CD4-positive, alpha-beta T cell (primary cell): ENCODE measurements at regions not wholly inside any gene's neighbourhood (a gene's known extent, or its start where the extent isn't known, plus 50 kb on each side); places are given as distances from the start of the nearest gene placed in this dataset.
"Not testable (repeated sequence)": the region's sequence is repeated elsewhere in the genome, so short reads cannot be mapped to it uniquely, and the experiment has no call there.

ENCODE experiments used
- ATAC-seq: fragments of 200-7000 bp; cut with Tn5 transposase; one replicate; pipeline ENCODE4 v1.10.0; 2022; ENCODE audit warnings: mild to moderate bottlenecking; ENCODE audit not compliant: poor library complexity
- CTCF ChIA-PET: fragments of 350-600 bp; sonication (Branson Sonifier 250); formaldehyde crosslinking; loops from one replicate; lab custom pipeline; 2021; ENCODE audit warnings: antibody characterized with exemption, inconsistent platforms; lab: Charles Lee
- POLR2A ChIA-PET: fragments of 350-600 bp; sonication (Branson Sonifier 250); formaldehyde crosslinking; loops from one replicate; lab custom pipeline; 2021; ENCODE audit warnings: antibody characterized with exemption, inconsistent platforms; lab: Charles Lee
- DNase-seq, 14 experiments: peaks; one replicate each; pipeline ENCODE4 v3.0.0-alpha.2; 2013 to 2020; ENCODE audit warnings: mixed read lengths in 2 of 14
- H3K27ac ChIP-seq, 2 donors: one replicate each; pipeline versions ENCODE4 v1.5.1 to v1.7.0; 2013; ENCODE audit warnings: low read length in 2 of 2, low read depth in 1 of 2, mild to moderate bottlenecking in 1 of 2
- H3K27me3 ChIP-seq, 2 experiments: 1 replicate in 1 of 2; 2 replicates in 1 of 2; pipeline versions ENCODE4 v1.6.1 to v1.7.0; 2013; ENCODE audit warnings: low read length in 2 of 2, control low read depth in 1 of 2, mild to moderate bottlenecking in 1 of 2, moderate library complexity in 1 of 2; ENCODE audit not compliant: insufficient read depth in 2 of 2, control insufficient read depth in 1 of 2
- H3K36me3 ChIP-seq: one replicate; pipeline ENCODE4 v1.6.1; 2013; ENCODE audit warnings: low read length, control low read depth; ENCODE audit not compliant: insufficient read depth
- H3K4me1 ChIP-seq: one replicate; pipeline ENCODE4 v1.6.1; 2013; ENCODE audit warnings: low read length, control low read depth; ENCODE audit not compliant: insufficient read depth
- H3K4me3 ChIP-seq: one replicate; pipeline ENCODE4 v1.5.1; 2013; ENCODE audit warnings: mild to moderate bottlenecking, low read length, moderate library complexity
- H3K9me3 ChIP-seq, 2 experiments: 1 replicate in 1 of 2; 2 replicates in 1 of 2; pipeline versions ENCODE4 v1.6.1 to v1.7.0; 2013; ENCODE audit warnings: low read length in 2 of 2, mild to moderate bottlenecking in 2 of 2, control low read depth in 1 of 2, moderate library complexity in 1 of 2; ENCODE audit not compliant: control insufficient read depth in 1 of 2, insufficient read depth in 1 of 2
- H3K27ac Mint-ChIP-seq: one replicate; pipeline ENCODE4 v1.8.0; 2020; ENCODE audit warnings: mixed read lengths
- H3K27me3 Mint-ChIP-seq: one replicate; pipeline ENCODE4 v1.8.0; 2021; ENCODE audit warnings: mixed read lengths
- H3K36me3 Mint-ChIP-seq: one replicate; pipeline ENCODE4 v1.8.0; 2021; ENCODE audit warnings: low read depth, mixed read lengths
- H3K4me1 Mint-ChIP-seq: one replicate; pipeline ENCODE4 v1.8.0; 2021; ENCODE audit warnings: low read depth, mixed read lengths
- H3K4me3 Mint-ChIP-seq: one replicate; pipeline ENCODE4 v1.8.0; 2020; ENCODE audit warnings: mild to moderate bottlenecking, mixed read lengths
- H3K9me3 Mint-ChIP-seq: one replicate; pipeline ENCODE4 v1.8.0; 2020; ENCODE audit warnings: mixed read lengths
- CTCF ChIP-seq: fragments of 200-600 bp; IDR thresholded peaks from one replicate; pipeline ENCODE4 v1.8.0; 2022; ENCODE audit warnings: antibody characterized with exemption, mild to moderate bottlenecking
- intact Hi-C, 2 experiments: fragments of 100-400 bp; cut with DNase I in 1 of 2; cut with micrococcal nuclease in 1 of 2; formaldehyde crosslinking; loops; one replicate each; pipeline versions ENCODE4 v1.15.1 to v1.9.0; 2023 to 2025; cut with DNase I, micrococcal nuclease

- ATAC-seq (no peak), DNase-seq (no peak)
- CTCF ChIA-PET: no interaction called here
- no peak for TF ChIP-seq CTCF
- no peaks in the 10 kb centered on the region for H3K4me1 ChIP-seq
- Mint-ChIP-seq H3K27ac (no peak overlapping the region), H3K9me3 (peaks cover 6% of the 10 kb centered on the region), H3K36me3 (no peaks in the 10 kb centered on the region), H3K27me3 (no peaks in the 10 kb centered on the region), H3K4me3 (no peak overlapping the region), H3K4me1 (no peaks in the 10 kb centered on the region)
- no peak overlapping the region for H3K27ac ChIP-seq
- no peaks in the 10 kb centered on the region for H3K36me3 ChIP-seq
- POLR2A ChIA-PET: no interaction called here
- intact Hi-C loops: no loop called here
- H3K4me3 ChIP-seq: no peak overlapping the region
- H3K9me3 ChIP-seq: peaks cover 0 to 11% of the 10 kb centered on the region in 2 experiments
- no peaks in the 10 kb centered on the region for H3K27me3 ChIP-seq
These were observed 893.5 kb upstream of the NUDT12 start for GRCh38 chr5:104456122-104456521.

DNA sequence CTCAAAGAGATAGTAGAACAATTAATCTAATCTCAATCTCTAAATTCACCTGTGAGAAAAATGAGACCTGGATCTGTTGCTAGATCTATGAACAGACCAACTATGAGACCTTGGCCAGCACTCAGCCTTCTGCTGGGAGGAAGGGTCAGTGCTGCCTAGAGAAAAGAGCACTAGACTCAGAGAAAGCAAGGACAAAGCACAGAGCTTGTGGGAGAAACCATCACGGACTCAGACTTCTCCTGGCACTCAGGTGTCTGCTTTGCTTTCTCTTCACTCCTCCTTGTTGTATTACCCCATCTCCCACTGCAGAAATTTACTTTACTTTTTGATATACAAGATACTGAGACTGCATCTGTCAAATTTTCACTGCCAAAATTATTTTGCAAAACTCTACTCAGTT is 890.0 kb upstream of the NUDT12 start:
- Mint-ChIP-seq H3K27ac (no peak overlapping the region), H3K4me1 (no peaks in the 10 kb centered on the region), H3K9me3 (peaks cover 3% of the 10 kb centered on the region), H3K4me3 (no peak overlapping the region), H3K27me3 (no peaks in the 10 kb centered on the region), H3K36me3 (no peaks in the 10 kb centered on the region)
- ATAC-seq (no peak), DNase-seq (no peak)
- no peak for TF ChIP-seq CTCF
- H3K36me3 ChIP-seq: no peaks in the 10 kb centered on the region
- no peak overlapping the region for H3K27ac ChIP-seq
- H3K4me3 ChIP-seq: no peak overlapping the region
- H3K9me3 ChIP-seq: peaks cover 0 to 7% of the 10 kb centered on the region in 2 experiments
- CTCF ChIA-PET: no interaction called here
- no peaks in the 10 kb centered on the region for H3K27me3 ChIP-seq
- intact Hi-C loops: no loop called here
- POLR2A ChIA-PET: no interaction called here
- H3K4me1 ChIP-seq: no peaks in the 10 kb centered on the region

DNA sequence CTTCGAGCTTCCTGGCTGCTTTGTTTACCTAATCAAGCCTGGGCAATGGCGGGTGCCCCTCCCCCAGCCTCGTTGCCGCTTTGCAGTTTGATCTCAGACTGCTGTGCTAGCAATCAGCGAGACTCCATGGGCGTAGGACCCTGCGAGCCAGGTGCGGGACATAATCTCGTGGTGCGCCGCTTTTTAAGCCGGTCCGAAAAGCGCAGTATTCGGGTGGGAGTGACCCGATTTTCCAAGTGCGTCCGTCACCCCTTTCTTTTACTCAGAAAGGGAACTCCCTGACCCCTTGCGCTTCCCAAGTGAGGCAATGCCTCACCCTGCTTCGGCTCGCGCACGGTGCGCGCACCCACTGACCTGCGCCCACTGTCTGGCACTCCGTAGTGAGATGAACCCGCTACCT is 889.3 kb upstream of the NUDT12 start:
- intact Hi-C loops, H3K4me1 Mint-ChIP-seq, H3K4me3 Mint-ChIP-seq, H3K9me3 Mint-ChIP-seq, DNase-seq, ATAC-seq, H3K4me1 ChIP-seq, H3K9me3 ChIP-seq, H3K27me3 ChIP-seq, H3K27ac ChIP-seq, CTCF ChIA-PET, H3K4me3 ChIP-seq, H3K27me3 Mint-ChIP-seq, H3K36me3 ChIP-seq, POLR2A ChIA-PET, H3K36me3 Mint-ChIP-seq, H3K27ac Mint-ChIP-seq: not testable (repeated sequence)

DNA sequence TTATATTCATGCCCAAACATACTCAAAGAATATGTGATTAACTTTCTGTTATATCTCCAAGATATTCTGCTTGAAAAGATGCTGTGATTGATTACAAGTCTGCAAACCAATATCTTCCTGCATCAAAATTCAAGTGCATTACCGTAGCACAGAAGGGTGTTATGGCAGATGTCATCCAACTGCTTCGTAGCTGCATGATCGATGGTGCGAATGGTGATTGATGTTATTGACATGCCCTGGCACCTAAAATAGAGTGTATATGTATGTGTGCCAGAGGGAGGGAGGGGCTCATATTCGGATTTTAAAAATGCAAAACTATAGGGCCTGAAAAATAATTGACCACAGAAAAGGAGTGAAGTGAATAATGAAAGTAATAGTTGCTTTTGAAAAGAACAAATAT is 882.1 kb upstream of the NUDT12 start:
- no peaks in the 10 kb centered on the region for H3K36me3 ChIP-seq
- POLR2A ChIA-PET: no interaction called here
- peaks cover 0 to 6% of the 10 kb centered on the region in 2 experiments for H3K9me3 ChIP-seq
- CTCF ChIA-PET: no interaction called here
- Mint-ChIP-seq H3K4me1 (no peaks in the 10 kb centered on the region), H3K4me3 (no peak overlapping the region), H3K9me3 (peaks cover 13% of the 10 kb centered on the region), H3K36me3 (no peaks in the 10 kb centered on the region), H3K27ac (no peak overlapping the region), H3K27me3 (no peaks in the 10 kb centered on the region)
- no peak for ATAC-seq
- no peak for DNase-seq
- no peaks in the 10 kb centered on the region for H3K27me3 ChIP-seq
- TF ChIP-seq CTCF: no peak
- H3K27ac ChIP-seq: no peak overlapping the region
- H3K4me3 ChIP-seq: no peak overlapping the region
- intact Hi-C loops: no loop called here
- H3K4me1 ChIP-seq: no peaks in the 10 kb centered on the region
